HK-2 (cell line): ENCODE measurements at regions not wholly inside any gene's neighbourhood (a gene's known extent, or its start where the extent isn't known, plus 50 kb on each side); places are given as distances from the start of the nearest gene placed in this dataset.
"Not testable (repeated sequence)": the region's sequence is repeated elsewhere in the genome, so short reads cannot be mapped to it uniquely, and the experiment has no call there.

Experiments
- DNase-seq: peaks from one replicate; pipeline ENCODE4 v3.0.0-alpha.2; 2018; ENCODE audit not compliant: unreplicated experiment

- DNase-seq, result no peak
Observed at GRCh38 chr9:117775591-117775990, 71.4 kb downstream of the TLR4 start.

GRCh38 chr9:117777823-117778222 lies 73.6 kb downstream of the TLR4 start:
- DNase-seq, result no peak

GRCh38 chr9:117779760-117780159 lies 75.6 kb downstream of the TLR4 start:
- DNase-seq, result no peak

- peak; percentile 70 for DNase-seq
Observed at GRCh38 chr9:117782931-117783788, 79.0 kb downstream of the TLR4 start.

GRCh38 chr9:117783828-117784227 lies 79.6 kb downstream of the TLR4 start:
- DNase-seq, result no peak

- no peak for DNase-seq
Observed at GRCh38 chr9:117784996-117785395, 80.8 kb downstream of the TLR4 start.

- no peak for DNase-seq
Observed at GRCh38 chr9:117787746-117788145, 83.5 kb downstream of the TLR4 start.

GRCh38 chr9:117795271-117795670 lies 91.1 kb downstream of the TLR4 start:
- no peak for DNase-seq

- no peak for DNase-seq
Observed at GRCh38 chr9:117796681-117797080, 92.5 kb downstream of the TLR4 start.

GRCh38 chr9:117800389-117800788 lies 96.2 kb downstream of the TLR4 start:
- DNase-seq, result no peak

- DNase-seq, result no peak
Observed at GRCh38 chr9:117809751-117810150, 105.5 kb downstream of the TLR4 start.

GRCh38 chr9:117815315-117815714 lies 111.1 kb downstream of the TLR4 start:
- no peak for DNase-seq

GRCh38 chr9:117815948-117816347 lies 111.7 kb downstream of the TLR4 start:
- no peak for DNase-seq

- no peak for DNase-seq
Observed at GRCh38 chr9:117821954-117822353, 117.8 kb downstream of the TLR4 start.

GRCh38 chr9:117823576-117823975 lies 119.4 kb downstream of the TLR4 start:
- no peak for DNase-seq

- no peak for DNase-seq
Observed at GRCh38 chr9:117825609-117826347, 121.6 kb downstream of the TLR4 start.

- no peak for DNase-seq
Observed at GRCh38 chr9:117826837-117827236, 122.6 kb downstream of the TLR4 start.

GRCh38 chr9:117827456-117827855 lies 123.3 kb downstream of the TLR4 start:
- DNase-seq, result no peak

- peak; percentile 29 for DNase-seq
Observed at GRCh38 chr9:117828466-117828865, 124.3 kb downstream of the TLR4 start.

- DNase-seq, result no peak
Observed at GRCh38 chr9:117835798-117836197, 131.6 kb downstream of the TLR4 start.

- DNase-seq, result no peak
Observed at GRCh38 chr9:117839862-117840261, 135.7 kb downstream of the TLR4 start.

GRCh38 chr9:117851836-117852461 lies 147.7 kb downstream of the TLR4 start:
- not testable (repeated sequence) for DNase-seq

GRCh38 chr9:117858561-117858960 lies 154.4 kb downstream of the TLR4 start:
- DNase-seq, result no peak
